Karpas-422 (cell line): ENCODE measurements at regions not wholly inside any gene's neighbourhood (a gene's known extent, or its start where the extent isn't known, plus 50 kb on each side); places are given as distances from the start of the nearest gene placed in this dataset.

Experiments
- DNase-seq: peaks from one replicate; pipeline ENCODE4 v3.0.0-alpha.2; 2015
- H2AFZ ChIP-seq: fragments of 200-600 bp; sonication (generic); 2 replicates; pipeline ENCODE4 v1.6.1; 2014; ENCODE audit warnings: antibody characterized with exemption, low read length, mixed read lengths
- H3K27ac ChIP-seq: fragments of 200-600 bp; sonication (generic); 2 replicates; pipeline ENCODE4 v1.5.1; 2014; ENCODE audit warnings: mild to moderate bottlenecking, low read length, moderate library complexity
- H3K27me3 ChIP-seq: fragments of 200-600 bp; sonication (generic); 2 replicates; pipeline ENCODE4 v1.6.1; 2014; ENCODE audit warnings: low read length, mixed read lengths
- H3K36me3 ChIP-seq: fragments of 200-600 bp; sonication (generic); 2 replicates; pipeline ENCODE4 v1.6.1; 2014; ENCODE audit warnings: low read length, mixed read lengths; ENCODE audit not compliant: insufficient read depth
- H3K4me1 ChIP-seq: fragments of 200-600 bp; sonication (generic); 2 replicates; pipeline ENCODE4 v1.6.1; 2014; ENCODE audit warnings: mild to moderate bottlenecking, low read length, mixed read lengths
- H3K4me2 ChIP-seq: fragments of 200-600 bp; sonication (generic); 2 replicates; pipeline ENCODE4 v1.6.1; 2014; ENCODE audit warnings: low read length, low read depth, mild to moderate bottlenecking; ENCODE audit not compliant: poor library complexity, severe bottlenecking
- H3K4me3 ChIP-seq: fragments of 200-600 bp; sonication (generic); 2 replicates; pipeline ENCODE4 v1.5.1; 2014; ENCODE audit warnings: mild to moderate bottlenecking, antibody characterized with exemption, low read length, mixed read lengths
- H3K79me2 ChIP-seq: fragments of 200-600 bp; sonication (generic); 2 replicates; pipeline ENCODE4 v1.6.1; 2014; ENCODE audit warnings: mild to moderate bottlenecking, low read length, mixed read lengths
- H3K9ac ChIP-seq: fragments of 200-600 bp; sonication (generic); 2 replicates; pipeline ENCODE4 v1.6.0; 2014; ENCODE audit warnings: low read length
- H3K9me2 ChIP-seq: fragments of 200-600 bp; sonication (generic), shearing (Covaris generic); replicated peaks from 2 replicates; pipeline ENCODE4 v1.6.0; 2014; ENCODE audit warnings: mild to moderate bottlenecking, low read length, moderate library complexity; ENCODE audit not compliant: insufficient read depth
- H3K9me3 ChIP-seq: fragments of 300-700, 200-600 bp; sonication (generic); 2 replicates; pipeline ENCODE4 v1.6.1; 2014; ENCODE audit warnings: low read length, mixed read lengths
- H4K20me1 ChIP-seq: fragments of 200-600 bp; sonication (generic); 2 replicates; pipeline ENCODE4 v1.6.1; 2014; ENCODE audit warnings: mild to moderate bottlenecking, antibody characterized with exemption, low read length, low read depth; ENCODE audit not compliant: insufficient read depth

- H3K9ac ChIP-seq, result no peak overlapping the region
- H3K4me2 ChIP-seq, result no peak overlapping the region
- H3K27ac ChIP-seq, result no peak overlapping the region
- no peak for DNase-seq
- H3K9me2 ChIP-seq, result no peaks in the 10 kb centered on the region
- H3K4me1 ChIP-seq, result no peaks in the 10 kb centered on the region
- no peaks in the 10 kb centered on the region for H3K36me3 ChIP-seq
- H2AFZ ChIP-seq, result no peak overlapping the region
- no peaks in the 10 kb centered on the region for H3K79me2 ChIP-seq
- no peak overlapping the region for H3K4me3 ChIP-seq
- no peaks in the 10 kb centered on the region for H4K20me1 ChIP-seq
- H3K9me3 ChIP-seq, result no peaks in the 10 kb centered on the region
- no peaks in the 10 kb centered on the region for H3K27me3 ChIP-seq
Observed at GRCh38 chr3:161800985-161801559, 304.5 kb downstream of the OTOL1 start.

- no peak overlapping the region for H3K4me2 ChIP-seq
- H3K36me3 ChIP-seq, result no peaks in the 10 kb centered on the region
- no peak for DNase-seq
- no peaks in the 10 kb centered on the region for H3K27me3 ChIP-seq
- H3K9me3 ChIP-seq, result peaks cover 6% of the 10 kb centered on the region
- H3K27ac ChIP-seq, result no peak overlapping the region
- no peaks in the 10 kb centered on the region for H3K79me2 ChIP-seq
- no peaks in the 10 kb centered on the region for H3K4me1 ChIP-seq
- H3K9me2 ChIP-seq, result no peaks in the 10 kb centered on the region
- H3K4me3 ChIP-seq, result no peak overlapping the region
- H2AFZ ChIP-seq, result no peak overlapping the region
- H3K9ac ChIP-seq, result no peak overlapping the region
- no peaks in the 10 kb centered on the region for H4K20me1 ChIP-seq
Observed at GRCh38 chr3:161818106-161818505, 321.5 kb downstream of the OTOL1 start.

GRCh38 chr3:161821591-161821990, 325.0 kb downstream of the OTOL1 start:
- no peaks in the 10 kb centered on the region for H3K4me1 ChIP-seq
- no peak overlapping the region for H3K27ac ChIP-seq
- no peak overlapping the region for H3K4me3 ChIP-seq

GRCh38 chr3:161822291-161822690, 325.7 kb downstream of the OTOL1 start:
- no peaks in the 10 kb centered on the region for H3K27me3 ChIP-seq
- no peaks in the 10 kb centered on the region for H3K9me2 ChIP-seq
- no peak overlapping the region for H3K4me3 ChIP-seq
- peaks cover 12% of the 10 kb centered on the region; the same call in 1 of the 2 replicates for H3K9me3 ChIP-seq
- H3K9ac ChIP-seq, result no peak overlapping the region
- H3K27ac ChIP-seq, result no peak overlapping the region
- no peaks in the 10 kb centered on the region for H3K4me1 ChIP-seq
- DNase-seq, result no peak
- no peak overlapping the region for H2AFZ ChIP-seq
- H3K79me2 ChIP-seq, result no peaks in the 10 kb centered on the region
- H4K20me1 ChIP-seq, result no peaks in the 10 kb centered on the region
- no peak overlapping the region for H3K4me2 ChIP-seq
- no peaks in the 10 kb centered on the region for H3K36me3 ChIP-seq

More at GRCh38 chr3:161821591-161821990, 325.0 kb downstream of the OTOL1 start:
- DNase-seq, result no peak
- Histone ChIP-seq H3K36me3 (no peaks in the 10 kb centered on the region), H3K27me3 (no peaks in the 10 kb centered on the region), H3K9me3 (peaks cover 12% of the 10 kb centered on the region), H4K20me1 (no peaks in the 10 kb centered on the region), H3K4me2 (no peak overlapping the region), H3K9ac (no peak overlapping the region), H3K79me2 (no peaks in the 10 kb centered on the region), H2AFZ (no peak overlapping the region), H3K9me2 (no peaks in the 10 kb centered on the region)

- Histone ChIP-seq H3K27me3 (no peaks in the 10 kb centered on the region), H3K79me2 (no peaks in the 10 kb centered on the region)
Observed at GRCh38 chr3:161823910-161824309, 327.3 kb downstream of the OTOL1 start.

GRCh38 chr3:161838021-161838420, 341.4 kb downstream of the OTOL1 start:
- DNase-seq, result no peak
- H3K9me3 ChIP-seq, result peaks cover 3% of the 10 kb centered on the region; the same call in 1 of the 2 replicates
- no peaks in the 10 kb centered on the region for H3K27me3 ChIP-seq
- no peaks in the 10 kb centered on the region for H4K20me1 ChIP-seq
- H2AFZ ChIP-seq, result no peak overlapping the region
- no peak overlapping the region for H3K4me3 ChIP-seq
- H3K9ac ChIP-seq, result no peak overlapping the region
- no peak overlapping the region for H3K27ac ChIP-seq
- no peaks in the 10 kb centered on the region for H3K36me3 ChIP-seq
- no peaks in the 10 kb centered on the region for H3K9me2 ChIP-seq
- H3K4me2 ChIP-seq, result no peak overlapping the region
- H3K4me1 ChIP-seq, result no peaks in the 10 kb centered on the region
- H3K79me2 ChIP-seq, result no peaks in the 10 kb centered on the region

More at GRCh38 chr3:161823910-161824309, 327.3 kb downstream of the OTOL1 start:
- no peaks in the 10 kb centered on the region for H3K9me2 ChIP-seq
- no peaks in the 10 kb centered on the region for H3K4me1 ChIP-seq
- H3K36me3 ChIP-seq, result no peaks in the 10 kb centered on the region
- no peak overlapping the region for H3K27ac ChIP-seq
- H3K4me3 ChIP-seq, result no peak overlapping the region
- H3K9me3 ChIP-seq, result peaks cover 9% of the 10 kb centered on the region; the same call in 1 of the 2 replicates
- no peaks in the 10 kb centered on the region for H4K20me1 ChIP-seq
- no peak overlapping the region for H3K9ac ChIP-seq
- DNase-seq, result no peak
- no peak overlapping the region for H2AFZ ChIP-seq
- H3K4me2 ChIP-seq, result no peak overlapping the region

- no peaks in the 10 kb centered on the region for H3K27me3 ChIP-seq
- no peak overlapping the region for H3K27ac ChIP-seq
- no peak overlapping the region for H3K4me3 ChIP-seq
- no peaks in the 10 kb centered on the region for H3K36me3 ChIP-seq
- DNase-seq, result no peak
- no peaks in the 10 kb centered on the region for H3K79me2 ChIP-seq
- H2AFZ ChIP-seq, result no peak overlapping the region
- no peak overlapping the region for H3K4me2 ChIP-seq
- H3K4me1 ChIP-seq, result no peaks in the 10 kb centered on the region
- no peaks in the 10 kb centered on the region for H4K20me1 ChIP-seq
- no peak overlapping the region for H3K9ac ChIP-seq
- no peaks in the 10 kb centered on the region for H3K9me3 ChIP-seq
- H3K9me2 ChIP-seq, result no peaks in the 10 kb centered on the region
Observed at GRCh38 chr3:161848376-161848775, 351.8 kb downstream of the OTOL1 start.

GRCh38 chr3:161851941-161852566, 355.4 kb downstream of the OTOL1 start:
- no peaks in the 10 kb centered on the region for H4K20me1 ChIP-seq
- no peaks in the 10 kb centered on the region for H3K4me1 ChIP-seq
- H3K27me3 ChIP-seq, result no peaks in the 10 kb centered on the region
- no peaks in the 10 kb centered on the region for H3K36me3 ChIP-seq
- peak; percentile 80 for DNase-seq
- no peak overlapping the region for H3K4me2 ChIP-seq
- no peak overlapping the region for H3K27ac ChIP-seq
- H2AFZ ChIP-seq, result no peak overlapping the region
- no peak overlapping the region for H3K4me3 ChIP-seq
- H3K9me3 ChIP-seq, result no peaks in the 10 kb centered on the region
- H3K79me2 ChIP-seq, result no peaks in the 10 kb centered on the region
- H3K9ac ChIP-seq, result no peak overlapping the region
- no peaks in the 10 kb centered on the region for H3K9me2 ChIP-seq
